Retina (tissue), 1 donor: ENCODE measurements at regions not wholly inside any gene's neighbourhood (a gene's known extent, or its start where the extent isn't known, plus 50 kb on each side); places are given as distances from the start of the nearest gene placed in this dataset.

Source experiments
- DNase-seq: peaks from one replicate; pipeline ENCODE4 v3.0.0-alpha.2; 2016

DNA sequence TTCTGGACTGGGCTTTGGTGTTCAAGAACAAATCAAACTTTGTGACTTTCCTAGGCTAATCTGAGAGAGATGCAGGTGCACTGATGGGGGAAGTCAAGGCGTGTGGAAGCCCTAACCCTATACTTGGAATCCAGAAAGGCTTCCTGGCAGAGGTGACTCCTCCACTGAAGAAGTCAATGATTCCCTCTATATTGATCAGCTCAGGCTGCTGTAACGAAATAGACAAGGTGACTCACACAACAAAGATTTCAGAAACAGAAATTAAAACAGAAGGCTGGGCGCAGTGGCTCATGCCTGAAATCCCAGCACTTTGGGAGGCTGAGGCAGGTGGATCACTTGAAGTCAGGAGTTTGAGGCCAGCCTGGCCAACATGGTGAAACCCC lies 69.6 kb upstream of the GGTA1 start:
- DNase-seq = no peak

DNA sequence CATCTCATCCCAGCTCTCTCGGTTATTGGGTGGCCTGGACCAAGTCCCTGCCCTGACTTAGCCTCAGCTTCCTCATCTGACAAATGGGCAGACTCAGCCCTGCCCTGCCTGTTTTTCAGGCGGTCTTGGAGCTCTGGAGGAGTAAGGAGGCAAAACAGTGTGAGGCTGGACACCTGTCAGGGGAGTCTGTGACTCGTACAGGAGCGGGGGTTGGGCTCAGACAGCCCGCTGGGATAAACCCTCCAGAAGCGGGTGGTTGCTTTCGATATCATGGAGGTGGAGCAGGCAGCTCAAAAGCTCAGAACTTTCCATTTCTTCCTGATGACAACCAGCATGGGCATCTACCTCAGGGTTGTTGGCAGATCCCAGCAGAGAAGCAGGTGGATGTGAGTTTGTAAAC lies 72.9 kb upstream of the GGTA1 start:
- no peak for DNase-seq

DNA sequence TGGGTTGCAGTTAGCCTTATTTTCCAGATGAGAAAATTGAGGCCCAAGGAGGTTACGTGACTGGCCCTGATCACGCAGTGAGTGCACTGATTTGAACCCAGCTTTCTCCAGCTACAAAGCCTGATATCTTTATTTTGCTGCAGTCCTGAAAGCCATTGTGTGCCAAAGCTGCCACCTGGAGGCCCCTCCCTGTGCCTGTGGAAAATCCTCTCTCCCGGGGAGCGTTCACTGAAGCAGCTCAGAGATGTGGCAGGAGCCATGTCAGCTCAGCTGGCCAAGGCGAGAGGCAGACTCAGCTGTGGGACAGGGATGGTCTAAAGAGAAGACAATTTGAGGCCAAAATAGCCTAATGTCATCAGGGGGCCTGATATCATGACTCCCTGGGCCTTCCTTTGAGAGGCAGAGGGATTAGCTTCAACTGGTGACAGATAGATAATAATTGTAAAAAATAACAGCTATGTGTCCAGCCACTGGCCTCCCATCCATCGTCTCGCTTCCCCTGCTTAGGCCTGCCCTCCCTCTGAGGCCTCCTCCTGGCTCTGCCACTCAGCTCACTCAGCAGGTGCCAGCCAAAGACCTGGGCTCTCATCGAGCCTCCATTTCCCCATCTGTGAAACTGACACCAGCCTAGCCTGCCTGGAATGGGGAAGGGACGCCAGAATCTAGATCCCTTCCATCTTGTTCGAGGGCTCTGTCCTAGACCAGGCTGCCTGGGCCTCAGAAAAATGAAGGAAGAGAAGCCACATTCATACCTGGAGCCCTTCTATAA lies 74.3 kb upstream of the GGTA1 start:
- peak; percentile 43 for DNase-seq

DNA sequence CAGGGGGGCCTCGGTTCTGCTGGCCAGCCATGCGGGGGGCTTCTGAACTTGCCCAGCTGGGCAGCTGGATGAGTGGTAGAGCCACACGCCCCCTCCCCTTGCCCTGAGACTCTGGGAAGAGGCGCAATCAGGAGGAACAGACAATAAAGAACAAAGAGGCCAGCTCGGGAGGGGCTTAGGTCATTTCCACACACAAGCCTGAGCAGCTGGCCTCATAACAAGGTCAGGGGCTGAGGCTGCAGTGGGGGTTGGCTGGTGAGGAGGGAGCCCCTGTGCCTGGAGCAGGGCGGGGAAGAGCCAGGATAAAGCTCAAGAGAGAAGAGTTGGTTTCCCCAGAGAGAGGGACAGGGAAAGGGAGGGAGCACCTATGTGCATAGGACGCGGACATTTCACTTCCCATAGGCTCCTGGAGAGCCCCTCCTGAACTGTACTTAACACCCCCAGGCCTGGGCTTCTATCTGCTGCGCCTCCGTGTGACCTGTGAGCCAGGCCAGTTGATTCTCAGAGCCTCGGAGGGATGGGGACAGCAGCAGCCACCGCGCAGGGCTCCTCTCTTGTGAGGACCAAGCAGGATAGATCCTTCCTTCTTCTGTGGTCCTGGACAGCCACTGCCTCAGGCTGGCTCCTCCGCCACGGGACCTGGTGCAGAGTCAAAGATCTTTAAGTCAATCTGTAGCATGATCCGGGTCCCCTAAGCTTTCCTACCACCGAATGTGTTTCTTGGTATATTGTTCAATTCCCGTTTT lies 75.3 kb upstream of the GGTA1 start:
- DNase-seq = peak; percentile 91

DNA sequence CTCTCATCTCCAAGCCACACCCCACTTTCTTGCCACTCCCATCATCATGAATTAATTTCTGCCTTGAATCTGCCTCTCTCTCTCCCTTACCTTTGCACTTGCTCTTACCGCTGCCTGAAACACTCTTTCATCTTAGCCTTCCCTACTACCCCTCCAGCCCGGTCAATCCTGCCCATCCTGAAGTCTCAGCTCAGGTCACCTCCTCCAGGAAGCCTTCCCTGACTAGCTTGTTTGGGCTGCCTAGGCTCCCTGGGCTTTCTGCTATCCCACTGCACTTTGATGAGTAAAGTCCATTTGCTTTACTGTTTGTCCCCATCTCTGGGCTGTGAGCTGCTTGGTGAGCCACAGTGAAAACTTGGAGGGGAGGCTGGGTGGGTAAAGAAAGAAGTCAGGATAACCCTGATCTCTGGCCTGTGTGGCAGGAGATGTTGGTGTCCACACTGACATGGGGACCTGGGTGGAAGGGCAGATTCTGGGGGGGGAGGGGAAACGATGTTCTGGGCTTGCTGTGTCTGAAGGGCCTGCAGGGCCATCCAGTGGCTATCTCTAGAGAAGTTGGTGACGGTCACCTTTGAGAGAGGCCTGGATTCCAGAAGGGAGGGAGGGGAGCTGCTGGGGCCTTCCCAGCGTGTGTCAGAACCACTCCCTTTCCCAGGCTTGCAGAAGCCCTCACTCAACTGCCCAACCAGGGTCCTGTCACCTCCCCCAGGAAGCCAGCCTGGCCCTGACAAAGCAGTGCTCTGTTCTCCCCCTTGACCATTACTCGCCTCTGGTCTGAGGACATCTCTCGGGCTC lies 75.0 kb upstream of the DAB2IP start:
- DNase-seq = no peak

DNA sequence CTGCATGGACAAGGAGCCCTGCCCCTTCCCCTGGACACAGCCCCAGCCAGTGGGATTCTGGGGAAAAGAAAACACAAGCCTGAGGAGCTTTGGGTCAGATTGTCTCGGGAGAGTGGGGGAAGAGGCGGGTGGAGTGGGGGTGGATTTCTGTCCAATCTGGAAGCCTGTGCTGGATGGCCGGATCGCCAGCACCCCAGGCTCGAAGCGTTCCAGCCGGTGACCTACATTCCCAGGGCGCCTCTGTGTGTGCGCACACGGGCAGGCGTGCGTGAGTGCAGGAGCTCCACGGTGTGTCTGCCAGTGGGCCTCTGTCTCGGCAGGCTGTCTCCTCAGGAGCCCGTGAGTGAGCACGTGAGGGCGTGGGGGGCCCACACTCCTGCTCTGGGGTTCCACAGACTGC lies 74.3 kb upstream of the DAB2IP start:
- peak; percentile 89 for DNase-seq

DNA sequence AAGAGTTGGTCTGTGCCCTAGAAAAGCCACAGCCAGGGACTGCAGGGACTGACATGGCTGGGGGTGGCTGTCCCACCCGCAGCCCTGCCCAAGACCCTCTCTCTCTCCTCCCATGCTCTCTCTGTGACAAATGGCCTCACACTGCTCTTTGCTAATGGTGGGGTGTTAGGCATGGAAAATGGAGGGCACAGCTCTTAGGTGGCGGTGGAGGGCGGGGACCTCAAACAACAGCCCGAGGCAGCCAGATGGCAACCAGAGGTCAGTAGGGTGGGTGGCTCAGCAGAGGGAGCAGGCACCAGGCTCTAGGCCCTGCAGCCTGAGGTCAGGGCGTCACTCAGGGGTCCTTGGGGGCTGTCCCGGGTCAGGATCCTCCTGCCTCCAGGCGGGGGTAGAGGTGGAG lies 73.9 kb upstream of the DAB2IP start:
- no peak for DNase-seq

DNA sequence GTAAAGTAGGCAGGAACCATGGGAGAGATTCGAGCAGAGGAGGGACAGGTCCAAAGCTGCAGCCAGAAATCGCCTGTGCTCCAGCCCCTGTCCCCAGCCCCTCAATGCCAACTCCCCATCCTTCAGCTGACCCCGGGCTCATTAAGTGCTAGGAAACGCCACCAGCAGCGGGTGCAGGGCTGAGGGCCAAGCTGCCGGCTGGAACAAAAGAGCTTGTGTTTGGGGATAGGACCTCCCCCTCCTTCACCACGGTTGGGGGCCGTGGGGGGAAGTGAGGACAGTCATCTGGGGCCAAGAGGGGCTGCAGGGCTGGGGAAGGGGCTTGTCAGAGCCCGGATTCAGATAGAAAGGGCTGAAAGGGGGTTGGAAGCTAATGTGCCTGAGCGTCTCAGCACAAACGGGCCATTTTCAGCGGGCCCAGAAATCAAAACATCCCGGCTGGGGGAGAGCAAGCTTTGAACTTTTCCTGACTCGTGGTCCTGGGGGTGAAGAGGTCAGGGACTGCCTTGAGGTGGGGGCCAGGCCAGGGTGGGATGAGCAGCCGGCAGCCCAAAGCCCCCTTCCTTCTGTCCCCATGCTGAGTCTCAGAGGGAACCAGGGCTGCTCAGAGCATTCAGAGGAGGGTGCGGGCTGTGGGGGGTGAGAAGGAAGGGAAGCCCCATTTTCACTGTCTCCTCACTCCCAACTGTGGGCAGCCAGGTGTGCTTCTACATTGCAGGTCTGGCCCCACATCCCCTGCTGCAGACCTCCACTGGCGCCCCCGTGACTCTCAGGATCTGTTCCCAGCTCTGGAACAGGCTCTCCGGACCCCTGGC lies 69.4 kb upstream of the DAB2IP start:
- DNase-seq = peak; percentile 87

DNA sequence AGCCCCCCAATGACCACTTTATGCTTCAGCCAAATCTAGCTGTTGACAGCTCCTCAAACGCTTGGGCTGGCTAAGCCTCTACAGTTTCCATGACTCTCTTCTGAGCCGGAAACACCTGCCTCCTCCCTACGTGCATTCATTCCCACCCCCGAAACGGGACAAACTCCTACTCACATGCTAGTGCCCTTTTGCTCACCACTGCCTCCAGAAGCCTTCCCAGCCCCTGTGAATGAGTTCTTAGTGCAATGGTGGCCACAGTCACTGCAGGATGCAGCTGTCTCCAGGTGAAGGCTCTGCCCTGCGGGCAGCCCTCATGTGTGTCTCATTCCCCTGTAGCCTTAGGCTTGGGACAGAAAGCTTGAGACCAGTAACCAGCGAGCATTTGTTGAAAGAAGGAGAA lies 68.8 kb upstream of the DAB2IP start:
- no peak for DNase-seq

DNA sequence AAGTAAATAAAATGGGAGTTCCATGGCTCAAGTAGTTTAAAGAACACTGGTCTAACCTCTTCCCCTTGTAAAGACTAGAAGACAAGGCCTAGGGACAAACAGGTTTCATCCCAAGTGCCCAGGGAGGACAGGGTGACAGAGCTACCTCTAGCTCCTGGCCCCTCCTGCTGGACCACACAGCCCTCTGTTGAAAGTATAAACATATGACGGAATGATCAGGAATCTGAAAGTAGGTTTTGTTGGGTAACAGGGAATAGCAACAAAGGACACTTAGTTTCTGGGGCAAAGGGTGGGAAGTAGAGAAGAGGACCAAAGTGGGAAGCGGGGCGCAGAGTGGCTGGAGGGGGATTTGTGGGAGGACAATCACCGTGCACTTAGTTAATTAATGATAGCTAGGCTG lies 67.0 kb upstream of the DAB2IP start:
- no peak for DNase-seq

DNA sequence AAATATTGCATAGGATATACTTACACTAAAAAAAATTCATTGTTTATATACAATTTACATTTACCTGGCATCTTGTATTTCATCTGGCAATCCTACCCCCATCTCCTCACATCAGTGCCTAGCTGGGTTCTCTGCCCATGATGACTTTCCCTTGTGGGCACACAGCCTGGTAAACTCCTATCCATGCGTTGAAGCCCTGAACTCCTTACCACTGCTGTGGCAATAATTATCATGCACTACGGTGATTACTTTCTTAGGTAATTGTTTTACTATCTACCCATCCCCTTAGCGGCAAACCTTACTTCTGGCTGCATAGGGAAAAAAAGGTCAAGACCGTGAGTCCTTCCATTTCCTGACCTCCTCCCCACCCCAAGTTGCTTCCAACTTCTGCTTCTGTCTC lies 63.6 kb upstream of the DAB2IP start:
- DNase-seq = no peak

DNA sequence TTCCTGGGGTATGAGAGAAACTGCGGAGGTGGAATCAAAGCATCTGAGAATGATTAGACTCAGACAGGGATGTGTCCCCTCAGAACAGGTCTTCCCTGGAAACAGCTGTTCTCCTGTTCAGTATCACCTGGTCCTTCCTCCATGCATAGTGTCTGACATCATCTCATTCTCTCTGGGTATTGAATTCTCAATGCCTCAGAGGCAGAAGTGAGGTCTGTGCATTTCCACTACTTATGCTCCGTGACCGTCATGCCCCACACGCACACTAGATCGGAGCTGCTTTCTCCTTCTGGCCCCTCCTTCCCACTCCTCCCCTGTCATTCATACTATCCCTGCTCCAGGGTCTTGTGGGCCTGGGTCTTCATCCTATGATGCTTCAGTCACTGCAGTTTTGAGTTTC lies 61.4 kb upstream of the DAB2IP start:
- no peak for DNase-seq

DNA sequence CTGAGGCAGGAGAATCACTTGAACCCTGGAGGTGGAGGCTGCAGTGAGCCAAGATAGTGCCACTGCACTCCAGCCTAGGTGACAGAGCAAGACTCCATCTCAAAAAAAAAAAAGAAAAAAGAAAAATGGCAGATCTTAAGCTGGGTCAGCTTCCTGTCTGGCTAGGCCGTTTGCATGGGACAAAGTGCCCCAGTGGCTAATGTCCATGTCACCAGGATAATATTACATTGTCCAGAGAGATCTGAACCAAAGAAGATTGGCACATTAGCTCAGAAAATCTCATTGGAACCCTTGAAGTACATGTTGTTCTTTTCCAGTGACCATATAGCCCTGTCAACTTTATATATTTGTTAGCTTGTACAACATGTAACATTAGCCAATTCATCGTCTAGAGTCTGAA lies 59.2 kb upstream of the DAB2IP start:
- DNase-seq = no peak

DNA sequence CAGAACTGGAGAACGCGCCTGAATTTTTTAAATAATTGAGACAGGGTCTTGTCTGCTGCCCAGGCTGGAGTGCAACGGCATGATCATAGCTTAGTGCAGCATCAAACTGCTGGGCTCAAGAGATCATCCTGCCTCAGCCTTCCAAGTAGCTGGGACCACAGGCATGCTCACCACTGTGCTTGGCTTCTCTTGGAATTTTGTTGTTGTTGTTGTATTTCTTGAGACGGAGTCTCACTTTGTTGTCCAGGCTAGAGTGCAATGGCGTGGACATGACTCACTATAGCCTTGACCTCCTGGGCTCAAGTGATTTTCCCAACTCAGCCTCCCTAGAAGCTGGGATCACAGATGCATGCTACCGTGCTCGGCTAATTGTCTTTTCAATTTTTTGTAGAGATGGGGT lies 58.4 kb upstream of the DAB2IP start:
- no peak for DNase-seq

DNA sequence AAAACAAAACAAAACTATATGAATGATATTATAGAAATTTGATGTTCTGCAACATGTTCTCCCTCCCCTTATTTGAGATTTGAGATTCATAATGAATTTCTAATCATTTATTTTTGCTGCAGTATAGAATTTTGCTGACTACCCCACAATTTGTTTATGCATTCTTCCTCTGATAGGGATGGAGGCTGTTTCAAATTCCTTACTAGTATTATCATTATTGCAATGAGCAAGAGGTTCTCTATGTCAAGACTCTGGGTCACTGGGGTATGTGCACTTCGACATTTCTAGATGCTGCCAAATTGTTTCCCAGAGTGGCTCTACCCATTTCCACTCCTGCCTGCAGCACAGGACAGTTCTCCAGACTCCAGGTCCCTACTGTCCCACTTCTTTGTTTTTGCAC lies 54.9 kb upstream of the DAB2IP start:
- no peak for DNase-seq

DNA sequence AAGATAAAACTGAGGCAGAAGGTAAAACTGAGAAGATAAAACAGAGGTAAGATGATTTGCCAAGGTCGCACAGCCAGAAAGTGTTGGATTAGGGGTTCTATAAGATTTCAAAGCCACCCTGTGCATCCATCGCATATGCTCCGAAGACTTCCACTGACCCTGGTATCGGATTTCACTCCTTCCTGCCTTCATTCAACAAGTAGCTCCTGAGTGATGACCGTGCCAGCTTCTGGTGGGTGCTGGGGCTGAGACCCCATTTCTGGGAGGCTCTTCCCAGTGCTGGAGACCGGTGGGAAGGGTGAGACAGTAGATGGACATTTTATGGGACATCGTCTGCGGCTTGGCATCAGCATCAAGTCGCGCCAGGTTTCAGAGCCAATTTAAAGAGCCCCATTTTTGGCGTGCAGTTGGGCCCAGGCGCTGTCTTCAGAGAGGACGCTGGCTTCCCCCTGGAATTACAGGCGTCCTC lies 53.7 kb upstream of the DAB2IP start:
- DNase-seq = no peak

DNA sequence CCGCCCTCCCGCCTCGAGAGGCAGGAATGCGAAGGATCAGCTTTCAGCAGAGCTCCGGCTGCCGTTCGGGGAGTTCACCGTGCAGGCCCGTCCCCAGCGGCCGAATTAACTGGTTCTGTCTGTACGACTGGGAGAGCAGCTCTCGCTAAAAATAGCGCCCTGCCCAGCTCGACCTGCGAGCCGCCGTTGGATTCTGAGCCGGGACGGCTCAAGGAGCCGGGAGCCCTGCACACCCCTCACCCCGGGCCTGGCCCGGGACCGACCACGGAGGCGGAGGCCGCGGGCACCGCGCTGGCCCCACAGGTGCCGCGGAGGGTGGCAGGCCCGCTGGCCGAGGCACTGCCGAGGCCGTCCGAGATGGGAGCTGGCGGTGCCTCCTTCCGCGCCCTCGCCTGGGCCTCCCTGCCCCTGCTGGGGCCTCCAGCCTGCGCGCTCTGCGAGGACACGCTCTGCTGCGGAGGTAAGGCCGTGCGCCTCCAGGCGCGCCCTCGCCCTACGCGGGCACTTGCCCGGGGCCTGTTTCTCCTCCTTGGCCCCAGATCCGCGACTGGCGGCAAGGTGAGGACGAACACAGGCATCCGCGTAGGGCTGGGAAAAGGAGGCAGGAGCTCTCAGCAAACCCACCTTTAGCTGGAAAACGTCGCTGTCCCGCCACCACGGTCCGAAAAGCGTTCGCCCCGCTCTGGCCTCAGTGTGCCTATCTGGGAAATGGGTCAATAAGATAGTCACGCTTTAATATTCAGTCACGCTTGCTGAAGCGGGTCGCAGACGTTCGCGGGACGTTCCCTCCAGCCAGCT lies 53.1 kb upstream of the DAB2IP start:
- DNase-seq = peak; percentile 88

DNA sequence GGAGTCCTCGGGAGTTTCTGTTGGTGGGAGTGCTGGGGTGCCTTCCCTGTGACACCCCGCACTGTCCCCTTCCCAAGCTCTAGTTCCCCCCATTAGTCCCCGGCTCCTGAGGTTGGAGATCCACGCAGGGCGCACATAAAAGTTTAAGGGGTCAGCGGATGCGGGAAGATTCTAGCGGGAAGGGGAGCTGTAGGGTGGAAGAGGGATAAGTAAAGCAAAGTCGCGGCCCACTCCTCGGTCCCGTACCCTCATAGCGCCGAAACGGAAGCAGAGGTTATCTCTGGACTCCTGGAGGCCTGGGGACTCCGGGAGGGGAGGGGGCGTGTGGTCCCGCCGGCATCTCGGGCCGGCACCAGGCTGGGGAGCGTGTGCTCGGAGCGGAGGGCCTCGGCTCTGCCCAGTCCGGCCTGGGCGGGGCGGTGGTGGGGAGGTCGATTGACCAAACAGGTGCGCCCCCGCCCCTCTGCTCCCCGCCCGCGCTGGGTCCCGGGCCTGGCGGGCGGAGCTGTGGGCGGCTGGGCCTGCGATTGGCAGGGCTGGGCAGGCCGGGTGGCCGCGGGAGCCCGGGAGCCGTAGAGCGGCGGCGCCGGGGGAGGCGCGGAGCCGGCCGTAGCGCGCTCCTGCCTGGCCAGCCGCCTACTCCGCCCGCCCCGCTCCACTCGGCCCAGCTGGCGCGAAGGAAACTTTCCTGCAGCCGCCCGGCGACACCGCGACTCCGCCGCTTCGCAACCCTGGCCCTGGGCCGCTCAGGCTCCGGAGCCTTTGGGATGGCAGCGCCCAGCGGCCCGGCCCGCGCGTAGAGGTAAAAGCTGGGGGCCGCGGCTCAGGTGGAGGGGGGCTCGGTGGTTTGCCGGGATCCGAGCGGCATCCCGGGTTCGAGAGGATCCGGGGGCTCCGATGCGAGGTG lies 52.2 kb upstream of the DAB2IP start:
- peak; percentile 81 for DNase-seq

DNA sequence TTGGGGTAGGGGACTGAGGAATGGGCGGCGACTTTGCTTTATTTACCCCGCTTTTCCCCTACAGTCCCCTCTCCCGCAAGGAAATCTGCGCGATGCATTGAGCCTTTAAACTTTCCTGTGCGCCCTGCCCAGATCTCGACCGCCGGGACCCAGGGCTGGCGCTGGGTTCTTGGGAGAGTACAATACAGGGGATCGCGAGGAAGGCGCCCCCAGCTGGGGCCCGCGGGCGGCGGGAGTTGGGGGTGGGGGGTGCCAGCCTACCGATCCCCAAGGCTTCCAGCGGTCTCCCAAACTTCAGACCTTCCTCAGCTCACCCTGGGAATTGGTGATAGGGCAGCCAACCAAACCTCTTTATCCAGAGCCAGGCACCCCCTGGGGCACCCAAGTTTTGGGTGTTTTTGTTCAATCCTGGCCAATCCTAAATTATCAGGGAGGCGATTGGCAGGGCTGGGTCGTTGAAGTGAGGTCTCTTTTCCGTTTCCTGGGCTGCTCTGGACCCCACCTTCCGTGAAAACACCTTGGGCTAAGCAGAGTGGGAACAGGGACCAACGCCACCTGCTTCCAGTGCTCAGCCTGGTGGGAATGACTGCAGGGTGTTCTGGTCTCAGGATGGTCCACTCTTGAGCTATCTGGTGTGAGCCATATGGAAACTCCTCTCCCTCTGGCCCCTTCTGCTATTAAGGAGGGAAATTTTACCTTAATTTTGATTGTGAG lies 51.4 kb upstream of the DAB2IP start:
- no peak for DNase-seq

DNA sequence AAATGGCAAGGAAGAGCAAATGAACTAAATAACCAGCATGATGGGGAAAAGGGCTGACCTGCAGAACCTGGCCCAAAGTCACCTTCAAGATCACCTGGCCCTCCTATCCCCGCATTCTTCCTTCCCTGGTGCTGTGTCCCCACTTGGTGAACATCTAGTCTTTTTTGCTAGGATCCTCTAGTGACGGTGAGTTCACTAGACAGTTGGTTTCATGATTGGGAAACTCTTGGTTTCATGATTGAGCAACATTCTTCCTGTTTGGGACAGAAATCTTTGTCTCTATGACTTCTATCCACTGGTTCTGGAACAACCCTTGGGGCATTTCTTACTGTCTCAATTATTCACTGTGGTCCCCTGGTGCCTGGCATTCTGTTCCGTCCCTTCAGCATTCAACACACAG lies 50.2 kb upstream of the DAB2IP start:
- no peak for DNase-seq
